ENCODE measurements at regions not wholly inside any gene's neighbourhood (a gene's known extent, or its start where the extent isn't known, plus 50 kb on each side); places are given as distances from the start of the nearest gene placed in this dataset.

GRCh38 chr17:69834494-69834893 lies 240.5 kb upstream of the KCNJ16 start:
- no peaks in the 10 kb centered on the region for H3K4me1 Mint-ChIP-seq (ENCODE audit: low read depth)
- H3K9me3 Mint-ChIP-seq: no peaks in the 10 kb centered on the region
- no peak overlapping the region for H3K27ac Mint-ChIP-seq
- no peaks in the 10 kb centered on the region for H3K36me3 Mint-ChIP-seq (ENCODE audit: low read depth)
- H3K27me3 Mint-ChIP-seq (ENCODE audit: low read depth): no peaks in the 10 kb centered on the region
- H3K4me3 Mint-ChIP-seq: no peak overlapping the region

- Mint-ChIP-seq H3K9me3 (peaks cover 18% of the 10 kb centered on the region), H3K27ac (no peak overlapping the region), H3K4me3 (no peak overlapping the region)
Observed at GRCh38 chr17:69851736-69852135, 223.3 kb upstream of the KCNJ16 start.

GRCh38 chr17:69853541-69854224 lies 221.3 kb upstream of the KCNJ16 start:
- H3K36me3 Mint-ChIP-seq (ENCODE audit: low read depth): no peaks in the 10 kb centered on the region
- peaks cover 25% of the 10 kb centered on the region for H3K9me3 Mint-ChIP-seq
- no peak overlapping the region for H3K27ac Mint-ChIP-seq

More at GRCh38 chr17:69851736-69852135, 223.3 kb upstream of the KCNJ16 start:
- H3K27me3 Mint-ChIP-seq (ENCODE audit: low read depth): no peaks in the 10 kb centered on the region
- no peaks in the 10 kb centered on the region for H3K4me1 Mint-ChIP-seq (ENCODE audit: low read depth)
- no peaks in the 10 kb centered on the region for H3K36me3 Mint-ChIP-seq (ENCODE audit: low read depth)

GRCh38 chr17:69854225-69854780 lies 220.7 kb upstream of the KCNJ16 start:
- no peak overlapping the region for H3K4me3 Mint-ChIP-seq
- H3K27ac Mint-ChIP-seq: no peak overlapping the region
- no peaks in the 10 kb centered on the region for H3K4me1 Mint-ChIP-seq (ENCODE audit: low read depth)
- H3K36me3 Mint-ChIP-seq (ENCODE audit: low read depth): no peaks in the 10 kb centered on the region
- H3K9me3 Mint-ChIP-seq: peaks cover 23% of the 10 kb centered on the region
- no peaks in the 10 kb centered on the region for H3K27me3 Mint-ChIP-seq (ENCODE audit: low read depth)

More at GRCh38 chr17:69853541-69854224, 221.3 kb upstream of the KCNJ16 start:
- no peak overlapping the region for H3K4me3 Mint-ChIP-seq
- no peaks in the 10 kb centered on the region for H3K27me3 Mint-ChIP-seq (ENCODE audit: low read depth)
- H3K4me1 Mint-ChIP-seq (ENCODE audit: low read depth): no peaks in the 10 kb centered on the region

GRCh38 chr17:69856946-69857345 lies 218.1 kb upstream of the KCNJ16 start:
- Mint-ChIP-seq H3K27me3 (ENCODE audit: low read depth) (no peaks in the 10 kb centered on the region), H3K36me3 (ENCODE audit: low read depth) (no peaks in the 10 kb centered on the region), H3K4me3 (no peak overlapping the region), H3K9me3 (peaks cover 23% of the 10 kb centered on the region), H3K4me1 (ENCODE audit: low read depth) (no peaks in the 10 kb centered on the region), H3K27ac (no peak overlapping the region)

- Mint-ChIP-seq H3K4me1 (ENCODE audit: low read depth) (no peaks in the 10 kb centered on the region), H3K27me3 (ENCODE audit: low read depth) (no peaks in the 10 kb centered on the region), H3K4me3 (no peak overlapping the region), H3K27ac (no peak overlapping the region), H3K36me3 (ENCODE audit: low read depth) (no peaks in the 10 kb centered on the region), H3K9me3 (peaks cover 22% of the 10 kb centered on the region)
Observed at GRCh38 chr17:69857412-69857835, 217.6 kb upstream of the KCNJ16 start.

- peaks cover 22% of the 10 kb centered on the region for H3K9me3 Mint-ChIP-seq
Observed at GRCh38 chr17:69858460-69858859, 216.6 kb upstream of the KCNJ16 start.

GRCh38 chr17:69860142-69860680 lies 214.8 kb upstream of the KCNJ16 start:
- Mint-ChIP-seq H3K27ac (no peak overlapping the region), H3K27me3 (ENCODE audit: low read depth) (no peaks in the 10 kb centered on the region), H3K4me3 (no peak overlapping the region), H3K4me1 (ENCODE audit: low read depth) (no peaks in the 10 kb centered on the region), H3K9me3 (peaks cover 17% of the 10 kb centered on the region), H3K36me3 (ENCODE audit: low read depth) (no peaks in the 10 kb centered on the region)

More at GRCh38 chr17:69858460-69858859, 216.6 kb upstream of the KCNJ16 start:
- Mint-ChIP-seq H3K27me3 (ENCODE audit: low read depth) (no peaks in the 10 kb centered on the region), H3K36me3 (ENCODE audit: low read depth) (no peaks in the 10 kb centered on the region), H3K4me3 (no peak overlapping the region), H3K4me1 (ENCODE audit: low read depth) (no peaks in the 10 kb centered on the region), H3K27ac (no peak overlapping the region)

GRCh38 chr17:69864462-69864861 lies 210.6 kb upstream of the KCNJ16 start:
- Mint-ChIP-seq H3K27me3 (ENCODE audit: low read depth) (no peaks in the 10 kb centered on the region), H3K4me3 (no peak overlapping the region), H3K36me3 (ENCODE audit: low read depth) (no peaks in the 10 kb centered on the region), H3K9me3 (peaks cover 7% of the 10 kb centered on the region), H3K4me1 (ENCODE audit: low read depth) (no peaks in the 10 kb centered on the region), H3K27ac (no peak overlapping the region)

GRCh38 chr17:69869667-69870066 lies 205.4 kb upstream of the KCNJ16 start:
- Mint-ChIP-seq H3K36me3 (ENCODE audit: low read depth) (no peaks in the 10 kb centered on the region), H3K9me3 (peaks cover 7% of the 10 kb centered on the region), H3K27ac (no peak overlapping the region), H3K4me1 (ENCODE audit: low read depth) (no peaks in the 10 kb centered on the region), H3K27me3 (ENCODE audit: low read depth) (no peaks in the 10 kb centered on the region), H3K4me3 (no peak overlapping the region)

- H3K27me3 Mint-ChIP-seq (ENCODE audit: low read depth): no peaks in the 10 kb centered on the region
- H3K4me3 Mint-ChIP-seq: no peak overlapping the region
- H3K4me1 Mint-ChIP-seq (ENCODE audit: low read depth): no peaks in the 10 kb centered on the region
- peaks cover 7% of the 10 kb centered on the region for H3K9me3 Mint-ChIP-seq
- no peaks in the 10 kb centered on the region for H3K36me3 Mint-ChIP-seq (ENCODE audit: low read depth)
- H3K27ac Mint-ChIP-seq: no peak overlapping the region
Observed at GRCh38 chr17:69870091-69870530, 204.9 kb upstream of the KCNJ16 start.

- Mint-ChIP-seq H3K9me3 (peaks cover 7% of the 10 kb centered on the region), H3K27me3 (ENCODE audit: low read depth) (no peaks in the 10 kb centered on the region), H3K36me3 (ENCODE audit: low read depth) (no peaks in the 10 kb centered on the region), H3K27ac (no peak overlapping the region), H3K4me1 (ENCODE audit: low read depth) (no peaks in the 10 kb centered on the region), H3K4me3 (no peak overlapping the region)
Observed at GRCh38 chr17:69870751-69871199, 204.2 kb upstream of the KCNJ16 start.

GRCh38 chr17:69871318-69871717 lies 203.7 kb upstream of the KCNJ16 start:
- Mint-ChIP-seq H3K4me3 (no peak overlapping the region), H3K36me3 (ENCODE audit: low read depth) (no peaks in the 10 kb centered on the region), H3K27me3 (ENCODE audit: low read depth) (no peaks in the 10 kb centered on the region)

GRCh38 chr17:69872675-69873262 lies 202.3 kb upstream of the KCNJ16 start:
- Mint-ChIP-seq H3K9me3 (peaks cover 7% of the 10 kb centered on the region), H3K4me3 (no peak overlapping the region), H3K27me3 (ENCODE audit: low read depth) (no peaks in the 10 kb centered on the region), H3K36me3 (ENCODE audit: low read depth) (no peaks in the 10 kb centered on the region), H3K4me1 (ENCODE audit: low read depth) (no peaks in the 10 kb centered on the region), H3K27ac (no peak overlapping the region)

More at GRCh38 chr17:69871318-69871717, 203.7 kb upstream of the KCNJ16 start:
- H3K4me1 Mint-ChIP-seq (ENCODE audit: low read depth): no peaks in the 10 kb centered on the region
- H3K27ac Mint-ChIP-seq: no peak overlapping the region
- H3K9me3 Mint-ChIP-seq: peaks cover 7% of the 10 kb centered on the region

All from T-helper 1 cell treated with Interleukin-12 subunit alpha and Interleukin-12 subunit beta and Interleukin-4 antibody, amounts not matched to agents 30 μg/mL and 1 μg/mL, for 36 hours (primary cell).